G401 (cell line): ENCODE measurements at regions not wholly inside any gene's neighbourhood (a gene's known extent, or its start where the extent isn't known, plus 50 kb on each side); places are given as distances from the start of the nearest gene placed in this dataset.

Source experiments
- DNase-seq: peaks from one replicate; pipeline ENCODE4 v3.0.0-alpha.2; 2015; ENCODE audit warnings: low spot score
- in situ Hi-C: cut with HindIII; loops from 2 replicates; pipeline ENCODE4 v1.10.0; 2016; ENCODE audit warnings: low sequenced_read_pairs, mixed read lengths

DNA sequence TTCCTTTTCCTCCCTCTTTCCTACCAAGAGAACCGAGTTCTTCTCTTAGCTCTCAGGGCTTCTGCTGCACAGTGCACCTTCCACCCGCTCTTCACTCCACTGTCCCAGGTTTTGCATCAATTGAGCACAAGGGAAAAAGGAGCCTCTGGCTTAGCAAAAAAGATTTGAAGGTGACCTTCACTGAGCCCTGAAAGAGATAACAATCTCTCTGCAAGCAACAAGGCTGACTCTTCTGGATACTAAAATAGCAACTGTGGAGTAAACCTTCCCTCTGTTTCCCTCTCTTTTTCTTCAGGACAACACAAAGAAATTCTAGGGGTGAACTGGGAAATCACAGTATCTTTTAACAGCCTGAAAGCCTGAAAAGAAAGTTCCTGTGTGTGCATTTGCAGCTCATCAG, 354.7 kb upstream of the PODXL start:
- in situ Hi-C loops, result no loop called here

DNA sequence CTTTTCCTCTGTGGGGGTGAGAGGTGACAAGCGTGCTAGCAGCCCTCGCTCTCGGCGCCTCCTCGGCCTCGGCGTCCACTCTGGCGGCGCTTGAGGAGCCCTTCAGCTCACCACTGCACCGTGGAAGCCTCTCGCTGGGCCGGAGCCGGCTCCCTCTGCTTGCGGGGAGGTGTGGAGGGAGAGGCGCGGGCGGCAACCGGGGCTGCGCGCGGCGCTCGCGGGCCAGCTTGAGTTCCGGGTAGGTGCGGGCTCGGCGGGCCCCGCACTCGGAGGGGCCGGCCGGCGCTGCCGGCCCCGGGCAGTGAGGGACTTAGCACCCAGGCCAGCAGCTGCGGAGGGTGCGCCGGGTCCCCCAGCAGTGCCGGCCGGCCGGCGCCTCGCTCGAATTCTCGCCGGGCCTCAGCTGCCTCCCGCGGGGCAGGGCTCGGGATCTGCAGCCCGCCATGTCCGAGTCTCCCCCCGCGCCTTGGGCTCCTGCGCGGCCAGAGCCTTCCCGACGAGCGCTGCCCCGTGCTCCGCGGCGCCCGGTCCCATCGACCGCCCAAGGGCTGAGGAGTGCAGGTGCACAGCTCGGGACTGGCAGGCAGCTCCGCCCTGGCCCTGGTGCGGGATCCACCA, 352.8 kb upstream of the PODXL start:
- no peak for DNase-seq
- in situ Hi-C loops, result no loop called here

More for the DNA sequence above, 354.7 kb upstream of the PODXL start:
- DNase-seq, result no peak

- no peak for DNase-seq
- in situ Hi-C loops, result no loop called here
Measured at GRCh38 chr7:131908714-131909113, 352.3 kb upstream of the PODXL start.

- in situ Hi-C loops, result no loop called here
- no peak for DNase-seq
Measured at GRCh38 chr7:131905471-131905973, 349.1 kb upstream of the PODXL start.

- in situ Hi-C loops, result no loop called here
- no peak for DNase-seq
Measured at GRCh38 chr7:131904760-131905327, 348.4 kb upstream of the PODXL start.

DNA sequence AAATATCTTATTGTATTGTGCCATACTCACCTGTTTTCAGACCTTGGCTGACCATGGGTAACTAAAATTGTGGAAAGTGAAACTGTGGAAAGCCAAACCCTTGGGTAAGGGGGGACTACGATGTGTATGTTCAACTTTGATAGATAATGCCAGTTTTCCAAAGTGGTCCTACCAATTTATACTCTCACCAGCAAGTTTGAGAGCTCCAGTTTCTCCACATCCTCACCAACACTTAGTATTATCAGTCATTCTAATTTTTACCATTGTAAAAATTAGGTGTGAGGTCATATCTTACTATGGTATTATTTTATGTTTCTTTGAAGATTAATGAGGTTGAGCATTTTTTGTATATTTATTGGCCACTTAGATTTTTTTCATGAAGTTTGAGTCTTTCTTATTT, 346.9 kb upstream of the PODXL start:
- no peak for DNase-seq
- in situ Hi-C loops, result no loop called here

GRCh38 chr7:131900785-131901287, 344.4 kb upstream of the PODXL start:
- in situ Hi-C loops, result no loop called here
- no peak for DNase-seq

DNA sequence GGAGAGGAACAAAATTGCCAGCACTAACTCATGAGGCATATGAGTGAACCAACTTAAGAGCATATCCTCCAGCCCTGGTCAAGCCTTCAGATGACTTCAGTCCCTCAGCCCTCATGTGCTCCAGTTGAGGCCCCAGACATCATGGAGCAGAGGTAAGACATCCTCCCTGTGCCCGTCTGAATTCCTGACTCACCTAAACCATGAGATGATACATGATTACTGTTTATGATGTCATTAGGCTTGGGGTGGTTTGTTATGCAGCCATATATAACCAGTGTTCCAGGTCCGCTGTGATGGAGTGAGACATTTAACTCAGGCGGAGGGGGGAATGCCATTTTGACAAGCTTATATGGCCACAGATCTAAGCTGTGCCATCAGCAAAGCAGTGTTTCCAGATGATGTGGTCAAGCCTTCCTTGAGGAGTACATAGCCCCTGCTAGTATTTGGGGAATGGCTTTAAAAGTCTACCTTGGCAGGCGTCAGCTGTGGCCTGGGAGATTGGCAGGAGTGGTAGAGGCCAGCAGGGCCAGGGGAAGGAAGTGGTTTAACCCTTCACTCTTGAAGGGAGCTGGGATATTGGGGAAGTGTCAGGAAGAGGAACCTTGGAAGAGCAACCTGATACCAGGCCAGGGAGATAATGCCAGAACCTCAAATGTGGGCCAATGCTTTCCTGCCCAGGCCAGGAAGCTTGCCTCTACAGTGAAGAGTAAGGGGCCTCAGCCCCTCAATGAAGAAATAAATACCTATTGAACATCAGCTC, 343.0 kb upstream of the PODXL start:
- DNase-seq, result no peak
- in situ Hi-C loops, result no loop called here

DNA sequence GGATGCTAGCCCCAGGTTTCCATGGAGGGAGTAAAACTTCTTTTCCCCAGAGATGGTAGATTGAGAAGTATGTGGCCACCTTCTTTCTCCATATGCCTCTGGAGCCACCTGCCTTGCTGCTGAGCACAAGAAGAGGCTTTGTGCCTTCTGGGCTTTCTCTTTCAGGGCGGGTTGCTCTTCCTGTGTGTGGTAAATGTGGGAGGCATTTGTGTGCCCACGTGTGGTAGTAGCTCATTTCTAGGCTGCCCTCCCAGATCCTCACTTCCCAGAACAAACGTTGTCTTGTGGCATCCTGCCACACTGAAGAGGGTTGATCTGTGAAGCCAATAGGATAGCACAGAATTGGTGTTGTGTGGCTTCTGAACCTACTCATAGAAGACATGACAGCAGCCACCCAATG, 342.0 kb upstream of the PODXL start:
- DNase-seq, result no peak
- in situ Hi-C loops, result no loop called here

GRCh38 chr7:131897790-131898165, 341.4 kb upstream of the PODXL start:
- in situ Hi-C loops, result no loop called here
- DNase-seq, result no peak

GRCh38 chr7:131897016-131897789, 340.8 kb upstream of the PODXL start:
- in situ Hi-C loops, result no loop called here
- no peak for DNase-seq

DNA sequence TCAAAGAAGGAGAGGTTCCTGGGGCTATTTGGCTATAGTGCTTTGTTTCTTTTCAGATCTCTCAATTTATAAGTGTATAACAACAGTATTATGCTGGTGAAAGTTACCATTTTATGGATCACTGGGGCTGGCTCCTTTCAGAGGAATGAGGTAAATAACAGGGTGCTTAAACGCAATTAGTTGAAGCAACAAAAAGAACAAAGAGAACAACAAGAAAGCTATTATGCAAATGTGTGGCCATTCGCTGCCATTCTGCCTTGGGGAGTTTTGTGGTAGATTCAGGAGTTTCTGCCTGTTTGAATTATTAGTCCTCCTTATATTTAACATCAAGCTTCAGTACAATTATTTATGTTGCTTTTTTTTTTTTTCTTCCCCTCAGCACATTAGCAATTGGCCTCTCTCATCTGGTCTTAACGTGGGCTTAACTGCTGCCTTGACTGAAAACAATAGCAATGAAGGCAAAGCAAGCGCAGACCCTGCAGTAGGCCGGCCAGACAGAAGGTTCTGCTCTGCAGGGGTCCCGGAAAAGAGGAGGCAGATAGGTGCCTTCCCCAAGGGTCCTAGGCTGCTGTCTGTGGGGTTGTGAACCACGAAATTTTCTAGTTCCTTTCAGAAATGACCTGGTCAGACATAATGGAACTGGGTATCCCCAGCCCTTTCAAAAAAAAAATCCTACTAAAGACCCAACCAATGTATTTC, 339.9 kb upstream of the PODXL start:
- DNase-seq, result no peak
- in situ Hi-C loops, result no loop called here

DNA sequence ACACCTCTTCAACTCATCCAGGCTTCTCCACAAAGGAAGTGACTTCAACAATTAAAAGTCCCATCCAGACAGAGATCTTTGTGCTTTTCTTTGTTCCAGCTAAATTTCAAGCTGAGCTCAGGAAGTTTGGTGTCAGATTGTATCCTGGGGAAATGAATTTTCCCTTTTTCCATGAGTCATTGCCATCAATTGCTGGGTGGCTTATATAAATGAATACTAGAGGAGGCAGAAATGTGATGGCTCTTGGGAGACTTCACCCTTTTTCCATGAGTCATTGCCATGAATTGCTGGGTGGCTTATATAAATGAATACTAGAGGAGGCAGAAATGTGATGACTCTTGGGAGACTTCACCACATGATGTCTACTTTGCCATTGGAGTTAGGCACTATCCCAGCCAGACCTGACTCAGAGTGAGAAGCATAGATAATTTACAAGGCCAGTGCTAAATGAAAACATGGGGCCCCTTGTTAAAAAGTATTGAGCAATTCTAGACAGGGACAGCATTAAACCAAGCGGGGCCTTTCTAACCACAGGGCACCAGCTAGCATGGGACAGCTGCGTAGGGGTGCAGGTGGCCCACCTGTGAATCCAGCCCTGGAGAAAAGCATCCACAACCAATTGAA, 339.2 kb upstream of the PODXL start:
- DNase-seq, result no peak
- in situ Hi-C loops, result no loop called here

- no peak for DNase-seq
- in situ Hi-C loops, result no loop called here
Measured at GRCh38 chr7:131893631-131894340, 337.4 kb upstream of the PODXL start.

GRCh38 chr7:131890176-131890575, 333.7 kb upstream of the PODXL start:
- no peak for DNase-seq
- in situ Hi-C loops, result no loop called here

GRCh38 chr7:131889572-131890150, 333.2 kb upstream of the PODXL start:
- in situ Hi-C loops, result no loop called here
- no peak for DNase-seq

- in situ Hi-C loops, result no loop called here
- no peak for DNase-seq
Measured at GRCh38 chr7:131883769-131884168, 327.3 kb upstream of the PODXL start.

- in situ Hi-C loops, result no loop called here
Measured at GRCh38 chr7:131883196-131883595, 326.8 kb upstream of the PODXL start.

More at GRCh38 chr7:131883196-131883595, 326.8 kb upstream of the PODXL start:
- DNase-seq, result no peak
